Stomach (tissue), 4 donors: ENCODE measurements at regions not wholly inside any gene's neighbourhood (a gene's known extent, or its start where the extent isn't known, plus 50 kb on each side); places are given as distances from the start of the nearest gene placed in this dataset.

Experiments
- CTCF ChIP-seq, 7 experiments: fragments of 450-650 bp in 4 of 7; fragments of 200-600 bp in 3 of 7; sonication (generic) in 3 of 7; IDR thresholded peaks; one replicate each; pipeline ENCODE4 v1.5.1; 2016 to 2019; ENCODE audit warnings: antibody characterized with exemption in 7 of 7, control low read depth in 2 of 7, mild to moderate bottlenecking in 1 of 7
- POLR2AphosphoS5 ChIP-seq, 3 donors: sonication (generic); formaldehyde crosslinking; IDR thresholded peaks; one replicate each; pipeline ENCODE4 v1.6.1; 2016; ENCODE audit warnings: antibody characterized with exemption in 3 of 3

DNA sequence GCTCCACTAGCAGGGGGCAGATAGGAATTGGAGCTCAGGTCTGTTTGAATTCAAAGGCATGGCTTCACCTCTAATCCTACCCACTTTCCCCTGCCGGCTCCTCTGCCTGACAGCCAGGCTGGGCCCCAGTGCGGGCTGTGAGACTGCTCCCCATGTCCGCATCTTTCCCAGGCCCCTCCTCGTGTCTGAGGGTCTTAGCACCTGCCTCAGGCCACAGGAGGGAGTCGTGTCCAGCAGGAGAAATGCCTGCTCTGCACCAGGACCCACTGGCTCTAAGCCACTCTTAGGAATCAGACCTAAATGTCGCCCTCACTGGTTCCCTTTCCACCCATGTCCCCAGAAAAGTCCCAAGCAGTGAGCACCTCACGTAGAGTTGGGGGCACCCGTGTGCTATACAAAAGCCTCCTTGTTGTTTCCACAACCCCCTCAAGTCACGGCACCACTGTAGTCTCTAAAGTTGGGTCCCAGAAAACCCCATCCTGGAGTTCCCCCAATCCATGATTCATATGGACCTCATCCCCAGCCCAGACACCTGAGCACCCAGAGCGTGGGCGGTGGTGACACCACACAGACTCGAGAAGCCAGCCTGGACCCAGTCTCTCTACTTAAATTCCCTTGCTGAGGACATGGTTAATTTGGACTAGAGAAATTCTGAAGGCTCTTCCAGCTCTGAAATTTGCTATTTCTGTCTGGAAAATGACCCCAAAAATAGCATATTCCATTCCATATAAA lies 466.4 kb upstream of the ZMIZ1 start:
- no peak for TF ChIP-seq CTCF (IDR thresholded peaks at IDR 0.05)
- TF ChIP-seq POLR2AphosphoS5 (IDR thresholded peaks at IDR 0.05) = no peak
